ENCODE measurements at regions not wholly inside any gene's neighbourhood (a gene's known extent, or its start where the extent isn't known, plus 50 kb on each side); places are given as distances from the start of the nearest gene placed in this dataset.

DNA sequence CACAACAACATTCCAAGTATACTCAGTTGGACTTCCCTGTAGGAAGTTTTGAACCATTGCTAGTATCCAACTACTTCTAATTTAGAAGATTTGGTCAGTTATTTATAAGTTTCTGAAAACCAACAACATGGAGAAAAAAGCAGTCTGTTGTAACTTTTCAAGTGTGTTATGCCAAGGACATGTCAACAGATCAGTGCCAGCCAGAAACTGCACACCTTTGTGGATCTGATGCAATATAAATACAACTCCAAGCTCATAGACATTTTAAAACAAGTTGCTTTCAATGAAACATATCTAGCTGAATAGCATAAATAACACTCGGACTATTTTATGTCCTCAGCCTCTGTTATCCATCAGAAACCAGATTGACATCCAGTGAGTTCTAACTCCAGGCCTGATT, 58.3 kb upstream of the CARMIL1 start:
- intact Hi-C loops (cut with DNase I) = loop anchor here (5.0 kb wide), 1 partner anchor 331 kb away; no protein-coding TSS in a partner anchor
- DNase-seq (no peak), ATAC-seq (ENCODE audit: poor library complexity) (no peak)

DNA sequence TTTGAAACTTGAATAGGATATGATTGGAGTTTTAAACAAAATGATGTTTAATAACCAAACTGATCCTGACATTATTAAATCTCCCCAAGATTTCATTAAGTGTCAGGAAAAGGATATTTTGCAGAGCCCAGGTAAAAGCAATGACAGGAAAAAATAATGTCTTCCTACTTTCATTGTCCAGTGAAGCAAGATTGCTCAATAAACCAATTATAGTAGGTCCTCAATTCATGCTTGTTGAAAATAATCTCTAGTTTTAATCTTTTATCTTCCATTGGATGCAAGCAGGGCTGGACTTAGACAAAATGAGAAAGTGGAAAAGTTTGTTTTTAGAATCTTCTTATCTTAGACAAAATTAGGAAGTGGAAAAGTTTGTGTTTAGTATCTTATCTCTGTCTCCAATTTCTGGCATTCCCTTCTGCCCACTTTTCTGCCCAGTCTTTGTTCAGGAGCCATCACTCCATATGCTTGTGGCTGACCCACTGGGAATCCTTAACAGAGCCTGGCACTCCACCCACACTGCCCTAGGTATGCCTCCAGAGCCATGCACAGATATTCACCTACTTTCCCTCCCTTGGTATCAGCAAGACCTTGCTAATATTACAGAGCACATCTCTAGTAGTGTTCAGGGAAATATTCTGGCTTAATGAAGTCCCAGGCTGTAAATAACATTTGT, 57.0 kb upstream of the CARMIL1 start:
- DNase-seq (no peak), ATAC-seq (ENCODE audit: poor library complexity) (no peak)
- intact Hi-C loops (cut with DNase I) = loop anchor here (5.0 kb wide), 1 partner anchor 330 kb away; no protein-coding TSS in a partner anchor

DNA sequence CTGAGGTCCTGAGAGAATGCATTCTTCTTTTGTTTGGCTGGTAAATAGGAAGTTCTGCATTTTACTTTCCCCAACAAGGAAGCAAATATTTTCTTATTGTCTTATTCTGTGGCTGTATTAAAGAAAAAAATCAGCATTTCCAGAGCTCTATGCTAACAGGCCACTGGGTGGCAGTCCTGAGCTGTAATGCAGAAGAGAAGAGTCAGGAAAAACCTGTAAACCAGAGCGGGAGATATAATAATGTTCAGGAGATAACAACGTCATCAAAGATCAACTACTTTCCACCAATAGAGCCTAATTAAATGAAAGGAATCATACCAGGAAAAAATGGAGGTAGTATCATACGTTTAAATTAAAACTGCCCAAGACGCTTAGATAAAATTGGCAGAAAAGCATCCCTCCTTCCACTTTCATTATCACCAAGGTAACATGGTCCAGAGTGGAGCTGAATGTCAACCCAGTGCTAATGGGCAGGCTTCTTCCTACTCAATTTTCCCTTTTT, 55.6 kb upstream of the CARMIL1 start:
- intact Hi-C loops (cut with DNase I) = loop anchor here (5.0 kb wide), 1 partner anchor 329 kb away; no protein-coding TSS in a partner anchor
- ATAC-seq (ENCODE audit: poor library complexity) = peak; percentile 75

DNA sequence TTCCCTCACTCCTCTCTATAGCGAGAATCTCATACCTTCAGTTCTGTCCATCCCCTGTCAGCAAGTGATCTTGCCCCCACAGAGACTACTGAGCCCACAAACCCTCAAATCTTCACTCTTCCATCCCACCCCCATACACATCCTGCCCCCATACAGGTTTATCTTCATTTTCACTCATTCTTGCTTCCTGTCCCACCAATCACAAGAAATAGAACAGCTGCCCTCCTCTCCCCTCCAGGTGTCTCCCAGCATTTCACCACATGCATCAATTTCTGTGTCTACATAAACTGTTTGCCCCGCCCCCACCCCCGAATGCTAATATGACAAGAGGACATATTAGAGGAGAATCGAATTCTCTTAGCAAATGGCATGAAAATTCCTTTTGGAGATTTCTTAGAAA, 54.9 kb upstream of the CARMIL1 start:
- intact Hi-C loops (cut with DNase I) = loop anchor here (5.0 kb wide), 1 partner anchor 328 kb away; no protein-coding TSS in a partner anchor
- ATAC-seq (ENCODE audit: poor library complexity) = no peak
- no peak for DNase-seq

More for the DNA sequence above, 55.6 kb upstream of the CARMIL1 start:
- DNase-seq = peak; percentile 69

DNA sequence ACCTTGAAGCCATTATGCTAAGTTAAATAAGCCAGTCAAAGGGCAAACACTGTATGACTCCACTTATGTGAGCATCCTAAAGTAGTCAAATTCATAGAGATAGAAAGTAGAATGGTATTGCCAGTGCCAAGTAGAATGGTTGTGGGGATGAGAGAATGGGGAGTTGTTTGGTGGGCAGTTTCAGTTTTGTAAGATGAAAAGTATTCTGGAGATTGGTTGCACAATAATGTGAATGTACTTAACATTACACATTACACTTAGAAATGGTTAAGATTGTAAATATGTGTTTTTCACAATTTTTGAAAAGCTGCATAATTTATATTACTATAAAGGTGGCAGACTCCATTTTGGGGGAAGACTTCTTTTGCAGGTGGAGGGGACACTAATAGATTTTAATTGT, 51.3 kb upstream of the CARMIL1 start:
- DNase-seq (no peak), ATAC-seq (ENCODE audit: poor library complexity) (no peak)
- intact Hi-C loops (cut with DNase I) = no loop called here

Data from Right ventricle myocardium superior (tissue), 1 donor.